HG02943 (cell line): ENCODE measurements at regions not wholly inside any gene's neighbourhood (a gene's known extent, or its start where the extent isn't known, plus 50 kb on each side); places are given as distances from the start of the nearest gene placed in this dataset.

Experiments used
- ATAC-seq: cut with Tn5 transposase; IDR thresholded peaks from one replicate; pipeline ENCODE4 v1.9.1; 2021; ENCODE audit warnings: mild to moderate bottlenecking, low read depth, moderate library complexity; ENCODE audit not compliant: unreplicated experiment

GRCh38 chr6:163844357-163844756 lies 429.8 kb downstream of the QKI start:
- no peak for ATAC-seq

- ATAC-seq = no peak
Observed at GRCh38 chr6:163843218-163843617, 428.7 kb downstream of the QKI start.

- no peak for ATAC-seq
Observed at GRCh38 chr6:163842467-163842866, 427.9 kb downstream of the QKI start.

GRCh38 chr6:163841733-163842132 lies 427.2 kb downstream of the QKI start:
- no peak for ATAC-seq

DNA sequence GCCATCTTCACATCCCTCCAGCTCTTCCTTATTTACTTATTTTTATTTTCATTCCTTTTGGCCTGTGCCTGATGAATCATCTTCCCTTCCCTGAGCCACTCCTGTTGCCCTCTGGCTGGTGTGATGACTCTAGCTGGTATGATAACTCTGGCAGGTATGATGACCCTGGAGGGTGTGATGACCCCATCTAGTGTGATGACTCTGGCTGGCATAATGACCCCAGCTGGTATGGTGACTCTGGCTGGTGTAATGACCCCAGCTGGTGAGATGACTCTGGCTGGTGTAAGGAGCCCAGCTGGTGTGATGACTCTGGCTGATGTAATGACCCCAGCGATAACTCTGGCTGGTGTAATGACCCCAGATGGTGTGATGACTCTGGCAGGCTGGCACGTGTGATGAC lies 426.8 kb downstream of the QKI start:
- no peak for ATAC-seq

- ATAC-seq = no peak
Observed at GRCh38 chr6:163840880-163841279, 426.4 kb downstream of the QKI start.

DNA sequence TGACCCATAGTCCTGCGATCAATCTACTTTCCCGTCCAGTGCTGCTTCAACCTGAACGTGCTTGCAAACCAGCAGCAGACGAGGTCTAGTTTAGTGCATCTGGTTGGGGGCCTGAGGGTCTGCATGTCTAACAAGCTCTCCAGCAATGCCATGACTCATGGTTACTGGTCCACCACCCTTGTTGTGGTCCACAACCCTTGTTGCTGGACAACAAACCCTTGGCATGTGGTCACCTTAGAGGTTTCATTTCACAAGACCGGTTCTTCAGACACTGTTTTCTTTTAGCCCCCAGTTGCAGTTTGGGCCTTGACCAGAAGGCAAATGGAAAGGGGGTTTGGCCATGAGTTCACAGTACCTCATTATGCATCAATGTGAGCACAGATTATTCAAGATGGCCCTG lies 424.8 kb downstream of the QKI start:
- ATAC-seq = no peak

DNA sequence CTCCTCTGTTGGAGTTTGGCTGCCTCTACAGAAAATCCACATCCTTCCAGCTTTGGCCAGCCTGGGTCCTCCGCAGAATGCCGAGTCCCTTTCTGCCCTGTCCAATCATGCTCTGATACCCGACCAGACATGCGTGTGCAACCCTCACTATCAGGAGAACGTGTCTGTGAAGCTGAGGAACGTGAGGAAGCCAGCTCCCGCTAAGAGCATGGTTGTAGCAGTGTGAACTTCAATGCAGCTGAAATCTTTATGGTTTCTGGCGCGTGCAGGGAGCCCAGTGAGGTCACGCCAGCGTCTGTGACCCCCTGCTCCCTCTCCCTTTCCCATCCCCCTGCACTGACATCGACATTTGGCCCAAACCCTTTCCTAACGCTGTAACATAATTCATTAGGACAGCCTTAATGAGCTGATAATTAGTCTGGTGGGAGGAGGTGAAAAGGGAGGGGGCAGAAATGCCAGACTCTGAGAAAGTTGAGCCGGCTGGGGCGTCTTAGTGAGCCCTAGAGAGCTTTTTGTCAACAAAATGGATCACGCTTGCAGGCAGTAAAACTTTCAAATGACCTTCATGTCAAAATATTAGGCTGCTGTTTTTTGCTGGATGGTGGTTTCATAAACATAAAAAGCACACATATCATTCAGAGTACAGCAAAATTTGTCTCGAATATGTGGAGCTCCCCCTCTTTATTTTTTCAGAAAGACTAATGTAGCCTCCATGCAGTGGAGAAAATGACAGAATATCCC lies 423.3 kb downstream of the QKI start:
- no peak for ATAC-seq

DNA sequence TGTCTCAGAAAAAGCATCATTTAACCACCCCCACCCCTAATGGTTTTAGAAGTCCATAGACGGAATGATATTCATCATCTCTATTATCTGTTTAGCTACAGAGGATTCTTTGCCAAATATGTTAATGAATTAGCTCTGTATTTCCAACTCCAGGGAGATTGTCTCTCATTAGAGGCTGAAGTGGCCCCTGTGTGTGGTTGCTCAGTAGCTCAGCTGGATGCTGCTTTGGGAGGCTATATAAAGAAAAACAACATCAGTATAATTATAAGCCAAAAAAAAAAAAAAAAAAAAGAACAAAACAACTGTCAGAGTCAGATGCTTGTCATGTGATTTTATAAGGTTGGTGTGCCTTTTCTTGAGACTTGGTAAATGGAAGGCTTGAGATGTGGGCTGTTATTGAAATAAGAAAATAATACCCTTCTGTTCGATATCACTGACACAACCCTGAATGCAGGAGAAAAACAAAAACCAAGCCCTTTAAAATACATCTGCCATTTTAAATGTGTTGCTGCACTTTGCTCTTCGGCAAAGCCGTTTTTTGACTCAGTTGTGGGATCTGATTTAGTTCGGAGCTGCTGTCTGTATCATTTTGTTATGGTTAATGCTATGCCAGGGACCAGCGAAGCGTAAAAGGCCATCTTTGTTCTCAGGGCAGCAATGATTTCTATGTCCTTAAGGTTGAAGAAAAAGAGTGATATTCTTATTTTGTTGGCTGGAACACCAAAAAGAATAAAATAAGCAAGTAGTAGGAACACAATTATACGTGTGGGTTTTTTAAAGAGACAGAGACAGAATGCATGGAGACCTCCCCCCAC lies 422.6 kb downstream of the QKI start:
- no peak for ATAC-seq

GRCh38 chr6:163835439-163836171 lies 421.1 kb downstream of the QKI start:
- ATAC-seq = no peak

DNA sequence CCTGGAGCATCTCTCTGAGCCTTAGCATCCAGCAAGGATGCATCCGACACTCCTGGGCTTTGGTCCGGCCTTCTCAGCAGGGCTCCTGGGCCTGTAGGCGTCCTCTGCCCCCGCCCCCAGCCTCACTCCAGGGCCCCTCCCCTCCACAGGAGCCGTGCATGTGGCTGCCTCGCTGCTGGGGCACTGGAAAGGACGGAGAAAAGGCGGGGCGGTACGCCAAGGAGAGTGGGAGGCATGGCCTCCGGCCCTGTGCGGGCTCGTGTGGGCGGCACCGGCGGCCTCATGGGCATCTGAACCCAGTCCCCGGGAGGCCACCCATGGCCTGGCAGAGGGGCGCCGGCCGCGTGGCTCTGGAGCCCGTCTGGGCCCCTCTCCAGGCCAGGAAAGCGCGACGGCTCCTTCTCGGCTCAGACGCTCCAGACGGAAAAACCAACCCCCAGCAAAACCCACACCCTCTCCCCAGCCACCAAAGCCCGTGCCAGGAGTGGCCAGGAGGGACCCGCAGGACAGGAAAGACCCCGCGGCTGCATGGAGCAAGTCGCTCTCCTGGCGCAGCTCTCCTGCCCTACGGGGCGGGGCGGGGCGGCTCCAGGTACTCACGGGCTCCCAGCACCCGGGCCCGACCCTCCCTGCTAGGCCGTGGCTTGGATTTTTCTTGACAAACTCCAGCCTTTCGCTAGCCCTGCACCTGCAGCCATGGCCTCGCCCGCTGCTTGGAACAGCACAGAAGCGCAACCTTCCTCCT lies 419.9 kb downstream of the QKI start:
- no peak for ATAC-seq

DNA sequence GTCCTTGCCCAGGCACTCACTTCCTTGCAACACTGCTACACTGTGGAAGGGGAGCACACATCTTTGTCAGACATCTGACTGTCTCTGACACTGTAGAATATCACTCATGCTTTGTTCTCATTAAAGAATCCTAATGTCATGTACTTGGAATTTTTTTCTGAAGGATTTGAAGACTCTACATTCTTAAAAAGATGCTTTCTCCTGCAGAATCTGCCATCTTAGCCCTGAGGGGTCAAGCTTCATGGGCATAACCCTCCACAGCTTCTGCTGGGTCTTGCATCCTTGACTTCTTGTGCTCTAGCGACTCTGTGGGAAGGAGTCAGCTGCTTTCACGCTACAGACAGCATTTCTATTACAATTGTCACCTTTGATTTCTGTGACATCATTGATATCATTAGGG lies 417.2 kb downstream of the QKI start:
- ATAC-seq = no peak

GRCh38 chr6:163830641-163831040 lies 416.1 kb downstream of the QKI start:
- no peak for ATAC-seq

GRCh38 chr6:163828038-163828795 lies 413.7 kb downstream of the QKI start:
- no peak for ATAC-seq

- ATAC-seq = no peak
Observed at GRCh38 chr6:163827143-163827542, 412.6 kb downstream of the QKI start.

- no peak for ATAC-seq
Observed at GRCh38 chr6:163826629-163827028, 412.1 kb downstream of the QKI start.

DNA sequence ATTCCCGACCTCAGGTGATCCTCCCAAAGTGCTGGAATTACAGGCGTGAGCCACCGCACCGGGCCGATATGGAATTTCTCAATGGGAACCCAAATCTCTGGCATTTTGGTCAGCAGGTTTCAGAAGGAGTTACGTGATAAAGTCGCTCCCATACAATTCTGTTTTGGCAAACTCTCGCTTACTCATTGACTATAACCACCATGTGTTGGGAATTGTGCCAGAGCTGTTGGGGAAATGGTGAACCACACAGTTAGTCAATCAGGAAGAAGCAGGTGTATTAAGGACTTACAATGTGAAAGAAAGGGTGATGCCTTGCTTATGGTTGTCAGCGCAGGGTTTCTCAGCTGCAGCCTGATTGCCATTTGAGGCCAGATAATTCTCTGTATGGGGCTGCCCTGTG lies 410.5 kb downstream of the QKI start:
- no peak for ATAC-seq

GRCh38 chr6:163823577-163823976 lies 409.1 kb downstream of the QKI start:
- no peak for ATAC-seq

GRCh38 chr6:163820745-163821458 lies 406.4 kb downstream of the QKI start:
- no peak for ATAC-seq
